SK-N-MC (cell line): ENCODE measurements at regions not wholly inside any gene's neighbourhood (a gene's known extent, or its start where the extent isn't known, plus 50 kb on each side); places are given as distances from the start of the nearest gene placed in this dataset.

Source experiments
- DNase-seq: peaks from one replicate; pipeline ENCODE4 v3.0.0-alpha.2; 2011; ENCODE audit warnings: low read depth, low spot score
- H3K27ac ChIP-seq: fragments of 200-600 bp; sonication (generic); 2 replicates; pipeline ENCODE4 v1.5.1; 2016; ENCODE audit warnings: mixed run types
- H3K36me3 ChIP-seq: fragments of 200-600 bp; sonication (generic); 2 replicates; pipeline ENCODE4 v1.6.1; 2017; ENCODE audit warnings: antibody characterized with exemption, low read length, mixed read lengths; ENCODE audit not compliant: insufficient read depth
- H3K4me3 ChIP-seq: fragments of 200-600 bp; sonication (generic); 2 replicates; pipeline ENCODE4 v1.5.1; 2016
- H3K9ac ChIP-seq: fragments of 200-600 bp; sonication (generic); 2 replicates; pipeline ENCODE4 v1.8.0; 2017; ENCODE audit warnings: mixed run types, mixed read lengths; ENCODE audit not compliant: insufficient read length
- H3K9me3 ChIP-seq: fragments of 200-600 bp; sonication (generic); 2 replicates; pipeline ENCODE4 v1.6.1; 2017; ENCODE audit warnings: low read depth, mild to moderate bottlenecking, antibody characterized with exemption, low read length, moderate library complexity, mixed read lengths
- EZH2 ChIP-seq: fragments of 200-600 bp; sonication (generic); IDR thresholded peaks from one replicate; pipeline ENCODE4 v1.6.1; 2017; ENCODE audit warnings: antibody characterized with exemption
- FOXP2 ChIP-seq: optimal IDR thresholded peaks from 2 replicates; pipeline ENCODE3; 2011; ENCODE audit warnings: mild to moderate bottlenecking, moderate library complexity; ENCODE audit not compliant: insufficient read depth; ENCODE audit errors: extremely low read length, control extremely low read depth
- POLR2AphosphoS5 ChIP-seq: IDR thresholded peaks from 2 replicates; pipeline ENCODE4 v1.6.1; 2012; ENCODE audit warnings: mild to moderate bottlenecking, low read depth, low read length, borderline replicate concordance

DNA sequence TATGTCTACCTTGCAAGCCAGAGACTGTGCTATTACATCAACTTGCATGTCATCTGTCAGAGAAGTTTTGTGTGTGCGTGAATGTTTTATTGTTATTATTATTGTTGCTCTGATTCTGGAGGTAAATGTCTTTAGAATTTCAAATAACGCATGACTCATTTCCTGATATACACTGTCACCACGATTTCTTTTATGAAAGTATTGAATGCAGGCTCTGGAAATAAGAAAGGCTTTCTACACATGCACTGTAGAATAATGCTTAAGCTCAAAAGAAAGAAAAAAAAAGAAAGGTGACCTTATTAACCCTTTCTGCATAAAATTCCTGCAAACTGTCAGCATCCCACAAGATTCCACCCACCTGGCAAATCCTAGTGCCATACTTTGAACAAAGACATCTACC is 632.9 kb downstream of the ZNF674 start:
- no peak overlapping the region for H3K4me3 ChIP-seq
- H3K36me3 ChIP-seq: no peaks in the 10 kb centered on the region
- no peak overlapping the region for H3K27ac ChIP-seq
- H3K9me3 ChIP-seq: no peaks in the 10 kb centered on the region
- H3K9ac ChIP-seq: no peak overlapping the region
- TF ChIP-seq FOXP2 (no peak), POLR2AphosphoS5 (no peak)
- DNase-seq: no peak

DNA sequence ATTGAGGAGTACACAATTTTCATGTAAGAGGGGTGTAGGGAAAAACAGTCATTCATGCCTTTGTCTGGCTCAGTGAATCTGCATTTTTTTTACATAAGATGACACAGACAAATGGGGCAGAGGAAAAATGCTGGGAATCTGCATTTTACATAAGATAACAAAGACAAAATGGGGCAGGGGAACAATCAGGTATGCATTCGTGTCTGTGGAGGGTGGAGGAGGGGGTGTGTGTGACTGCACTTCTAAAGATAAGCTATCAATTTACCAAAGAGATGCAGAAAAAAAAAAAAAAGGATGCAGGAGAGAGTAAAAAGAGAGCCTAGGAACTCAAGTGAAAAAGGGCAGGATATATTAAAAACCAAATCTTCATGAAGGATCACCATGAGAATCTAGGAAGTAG is 637.4 kb downstream of the ZNF674 start:
- Histone ChIP-seq H3K4me3 (no peak overlapping the region), H3K9me3 (no peaks in the 10 kb centered on the region), H3K36me3 (no peaks in the 10 kb centered on the region), H3K9ac (no peak overlapping the region), H3K27ac (no peak overlapping the region)
- TF ChIP-seq EZH2 (no peak), POLR2AphosphoS5 (no peak), FOXP2 (no peak)
- no peak for DNase-seq

DNA sequence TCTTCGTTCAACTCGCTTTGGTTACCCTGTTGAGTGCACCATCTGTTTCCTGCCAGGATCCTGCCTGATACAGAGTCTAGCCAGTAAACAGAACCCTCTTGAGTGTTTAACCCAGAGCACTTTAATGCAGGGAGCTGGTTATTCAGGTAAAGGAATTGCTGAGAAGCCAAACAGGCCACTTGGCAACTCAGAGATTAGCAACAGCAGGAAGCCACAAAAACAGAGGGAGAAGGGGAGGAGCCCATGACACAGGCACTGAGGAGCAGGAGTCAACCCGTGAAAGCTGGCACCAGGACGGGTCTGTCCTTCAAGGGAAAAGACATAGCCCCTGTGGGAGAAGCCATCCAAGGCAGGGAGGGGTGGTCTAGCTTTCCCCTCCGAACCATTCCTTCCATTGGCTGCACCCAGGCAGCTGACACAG is 641.4 kb downstream of the ZNF674 start:
- DNase-seq: no peak
- TF ChIP-seq FOXP2: no peak
- no peak for TF ChIP-seq POLR2AphosphoS5
- TF ChIP-seq EZH2: no peak
- no peaks in the 10 kb centered on the region for H3K36me3 ChIP-seq
- no peak overlapping the region for H3K9ac ChIP-seq
- no peaks in the 10 kb centered on the region for H3K9me3 ChIP-seq
- H3K4me3 ChIP-seq: no peak overlapping the region
- H3K27ac ChIP-seq: no peak overlapping the region

DNA sequence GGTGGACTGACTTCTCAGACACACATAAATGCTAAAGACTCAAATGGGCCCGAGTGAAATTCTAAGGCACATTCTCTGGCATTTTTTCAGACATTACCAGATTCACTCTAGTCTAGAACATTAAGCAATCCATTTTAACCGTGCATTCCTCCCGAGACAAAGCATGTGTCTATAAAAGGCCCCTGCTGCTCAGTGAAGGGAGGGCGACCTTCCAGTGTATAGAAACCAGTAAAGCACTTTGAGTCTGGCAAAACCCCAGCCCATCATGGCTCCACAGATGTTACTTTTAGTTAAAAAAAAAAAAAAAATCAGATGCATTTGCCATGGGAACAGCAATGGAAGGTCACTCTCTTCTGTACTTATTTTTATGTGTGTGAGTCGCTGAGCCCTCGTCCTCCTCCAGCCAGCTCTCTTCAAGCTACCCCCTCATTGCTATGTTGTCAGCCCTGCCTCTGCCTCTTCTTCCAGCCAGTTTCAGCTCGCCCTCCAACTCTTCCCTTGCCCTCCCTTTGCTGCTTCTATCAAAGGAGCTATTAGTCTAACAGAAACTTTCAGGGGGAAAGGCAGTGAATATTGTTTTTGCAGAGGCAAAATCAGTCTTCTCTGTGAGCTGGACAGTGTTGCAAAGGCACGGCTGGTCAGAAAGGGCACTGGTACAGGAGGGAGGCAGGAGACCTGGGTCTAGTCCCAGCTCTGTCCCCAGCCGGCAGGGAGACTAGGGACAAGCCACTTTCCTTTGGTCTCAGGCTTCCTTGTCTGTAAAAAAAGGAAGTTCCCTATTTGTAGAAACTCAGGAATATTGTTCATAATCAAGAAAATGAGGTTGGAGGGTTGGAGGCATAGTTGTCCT is 644.2 kb downstream of the ZNF674 start:
- no peaks in the 10 kb centered on the region for H3K9me3 ChIP-seq
- no peaks in the 10 kb centered on the region for H3K36me3 ChIP-seq
- H3K27ac ChIP-seq: no peak overlapping the region
- TF ChIP-seq EZH2 (no peak), POLR2AphosphoS5 (no peak), FOXP2 (no peak)
- H3K9ac ChIP-seq: no peak overlapping the region
- no peak overlapping the region for H3K4me3 ChIP-seq
- DNase-seq: no peak

DNA sequence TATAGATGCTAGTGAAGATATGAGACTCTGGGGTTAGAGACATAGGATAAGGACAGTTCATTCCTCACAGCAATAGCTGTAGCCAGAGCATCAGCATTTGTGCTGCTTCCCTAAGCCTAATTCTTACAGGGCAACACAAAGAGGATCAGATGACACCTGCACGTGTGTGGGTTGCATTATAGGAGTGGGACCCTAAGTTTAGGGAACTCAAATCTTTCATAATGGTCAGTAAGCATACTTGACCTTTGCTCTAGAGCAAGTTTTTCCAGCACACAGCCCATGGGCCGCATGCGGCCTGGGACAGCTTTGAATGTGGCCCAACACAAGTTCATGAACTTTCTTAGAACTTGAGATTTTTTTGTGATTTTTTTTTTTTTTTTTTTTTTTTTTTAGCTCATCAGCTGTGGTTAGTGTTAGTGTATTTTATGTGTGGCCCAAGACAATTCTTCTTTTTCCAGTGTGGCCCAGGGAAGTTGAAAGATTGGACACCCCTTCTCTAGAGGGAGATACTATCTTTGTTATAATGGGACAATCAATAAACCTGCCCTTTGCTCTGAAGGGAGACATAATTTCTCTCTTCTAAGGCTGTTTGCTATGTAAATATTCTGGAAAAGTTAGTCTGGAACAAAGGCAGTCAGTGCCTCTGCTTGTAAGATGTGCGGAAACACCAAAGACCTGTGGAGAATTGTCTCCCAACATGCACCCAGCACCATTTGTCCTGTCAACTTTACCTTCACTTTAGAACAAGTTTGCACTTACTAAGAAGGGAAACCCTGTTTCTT is 650.2 kb downstream of the ZNF674 start:
- Histone ChIP-seq H3K4me3 (no peak overlapping the region), H3K27ac (no peak overlapping the region), H3K9ac (no peak overlapping the region), H3K36me3 (no peaks in the 10 kb centered on the region), H3K9me3 (no peaks in the 10 kb centered on the region)
- no peak for DNase-seq
- TF ChIP-seq FOXP2: no peak
- no peak for TF ChIP-seq POLR2AphosphoS5
- TF ChIP-seq EZH2: no peak

DNA sequence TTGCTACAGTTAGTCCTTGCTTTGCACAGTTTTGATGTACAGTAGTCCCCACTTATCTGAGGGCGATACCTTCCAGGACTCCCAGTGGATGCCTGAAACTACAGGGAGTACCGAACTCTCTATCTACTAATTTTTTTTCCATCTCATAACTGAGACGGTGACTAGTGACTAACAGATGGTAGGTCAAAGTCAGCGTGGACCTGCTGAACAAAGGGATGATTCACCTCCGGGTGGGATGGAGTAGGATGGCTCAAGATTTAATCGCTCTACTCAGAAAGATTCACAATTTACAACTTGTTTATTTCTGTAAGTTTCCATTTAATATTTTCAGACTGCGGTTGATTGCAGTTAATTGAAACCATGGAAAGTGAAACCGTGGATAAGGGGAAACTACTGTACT is 655.8 kb downstream of the ZNF674 start:
- Histone ChIP-seq H3K4me3 (no peak overlapping the region), H3K36me3 (no peaks in the 10 kb centered on the region), H3K27ac (no peak overlapping the region), H3K9ac (no peak overlapping the region), H3K9me3 (no peaks in the 10 kb centered on the region)
- no peak for DNase-seq
- TF ChIP-seq POLR2AphosphoS5 (no peak), EZH2 (no peak), FOXP2 (no peak)

DNA sequence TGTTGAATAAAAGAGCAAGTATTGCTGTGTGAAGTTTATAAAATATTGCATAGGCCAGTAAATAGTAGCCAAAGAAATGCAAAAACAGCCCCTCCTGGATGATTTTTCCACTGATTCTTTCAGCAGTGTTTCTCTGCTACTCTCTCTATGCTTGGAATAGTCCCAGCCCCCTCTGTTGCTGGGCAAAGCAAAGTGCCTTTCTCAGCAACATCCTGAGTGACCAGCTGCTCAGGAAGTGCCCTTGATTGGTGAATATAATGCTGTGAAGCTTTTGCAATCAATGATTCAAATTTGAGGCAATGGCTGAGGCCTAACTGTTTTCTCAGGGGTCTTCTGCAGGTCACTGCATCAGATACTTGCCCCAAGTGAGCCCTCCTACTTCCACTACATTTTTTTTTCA is 656.7 kb downstream of the ZNF674 start:
- no peak for TF ChIP-seq POLR2AphosphoS5
- TF ChIP-seq EZH2: no peak
- TF ChIP-seq FOXP2: no peak
- DNase-seq: no peak
- H3K4me3 ChIP-seq: no peak overlapping the region
- H3K36me3 ChIP-seq: no peaks in the 10 kb centered on the region
- no peaks in the 10 kb centered on the region for H3K9me3 ChIP-seq
- no peak overlapping the region for H3K9ac ChIP-seq
- H3K27ac ChIP-seq: no peak overlapping the region

DNA sequence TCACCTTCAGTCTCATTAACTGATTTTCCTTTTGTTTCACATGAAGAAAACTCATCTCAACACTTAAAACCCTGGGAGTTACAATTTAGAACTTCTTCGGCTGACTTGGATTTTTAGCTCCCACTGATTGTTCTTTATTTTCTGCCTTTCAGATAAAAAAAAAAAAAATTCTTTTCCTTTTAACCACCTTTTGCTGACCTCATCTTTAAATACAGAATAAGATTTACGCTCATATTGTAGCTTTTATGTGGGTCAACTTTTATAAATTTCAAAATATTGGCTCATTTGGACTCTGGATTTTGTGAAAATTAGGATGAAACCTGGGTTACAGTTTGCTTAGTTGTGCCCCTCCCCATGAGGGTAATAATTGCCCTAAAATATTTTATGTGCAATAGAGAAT is 659.3 kb downstream of the ZNF674 start:
- Histone ChIP-seq H3K4me3 (no peak overlapping the region), H3K36me3 (no peaks in the 10 kb centered on the region), H3K9me3 (no peaks in the 10 kb centered on the region), H3K27ac (no peak overlapping the region), H3K9ac (no peak overlapping the region)
- no peak for TF ChIP-seq EZH2
- TF ChIP-seq FOXP2: no peak
- no peak for TF ChIP-seq POLR2AphosphoS5
- DNase-seq: no peak

DNA sequence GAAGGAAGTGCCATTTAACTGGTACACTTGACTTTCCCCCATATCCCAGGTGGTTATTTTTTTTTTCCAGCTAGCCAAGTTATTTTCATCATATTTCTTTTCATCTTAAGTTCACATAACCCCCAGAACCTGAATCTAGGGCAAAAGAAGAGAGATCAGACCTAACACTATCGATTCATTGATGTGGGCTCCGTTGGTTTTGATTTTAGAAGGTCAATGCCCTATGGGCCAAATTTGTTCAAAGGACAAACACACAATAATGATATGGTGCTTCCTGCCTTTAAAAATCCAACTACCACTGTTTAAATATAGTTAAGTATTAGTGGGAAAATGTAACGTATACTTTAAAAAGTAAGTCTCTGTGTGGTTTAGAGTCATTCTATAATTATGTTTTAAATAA is 665.7 kb downstream of the ZNF674 start:
- no peak overlapping the region for H3K27ac ChIP-seq
- H3K9ac ChIP-seq: no peak overlapping the region
- no peak overlapping the region for H3K4me3 ChIP-seq
- H3K36me3 ChIP-seq: no peaks in the 10 kb centered on the region
- no peak for TF ChIP-seq FOXP2
- TF ChIP-seq POLR2AphosphoS5: no peak
- TF ChIP-seq EZH2: no peak
- no peak for DNase-seq
- H3K9me3 ChIP-seq: no peaks in the 10 kb centered on the region
